HepG2 (cell line): ENCODE measurements at regions not wholly inside any gene's neighbourhood (a gene's known extent, or its start where the extent isn't known, plus 50 kb on each side); places are given as distances from the start of the nearest gene placed in this dataset.

ENCODE experiments used
- AHR ChIP-seq: IDR thresholded peaks from 2 replicates; pipeline ENCODE4 v1.6.1; 2018; ENCODE audit warnings: missing genetic modification reagents, missing compliant biosample characterization
- ATM ChIP-seq: fragments of 450-650 bp; IDR thresholded peaks from 2 replicates; pipeline ENCODE4 v1.7.1; 2017; ENCODE audit warnings: mild to moderate bottlenecking, borderline replicate concordance
- BORCS8-MEF2B ChIP-seq: sonication (generic); formaldehyde crosslinking; IDR thresholded peaks from 2 replicates; pipeline ENCODE4 v1.8.0; 2022; ENCODE audit warnings: mild to moderate bottlenecking, missing genetic modification reagents
- EP300 ChIP-seq, 3 experiments: sonication (generic) in 1 of 3; formaldehyde crosslinking in 1 of 3; IDR thresholded peaks; 2 replicates each; pipeline versions ENCODE4 v1.5.1 to v1.6.1; 2011 to 2020; ENCODE audit warnings: low read depth in 2 of 3, low read length in 2 of 3, borderline replicate concordance in 1 of 3, improper control_type of control experiment in 1 of 3, mild to moderate bottlenecking in 1 of 3, missing genetic modification reagents in 1 of 3, moderate library complexity in 1 of 3
- ETV6 ChIP-seq: sonication (generic); formaldehyde crosslinking; conservative IDR thresholded peaks from 2 replicates; pipeline ENCODE4 v1.4.0; 2020; ENCODE audit warnings: missing genetic modification reagents
- EZH2 ChIP-seq: conservative IDR thresholded peaks from 2 replicates; pipeline ENCODE4 v1.6.1; 2012; ENCODE audit warnings: mild to moderate bottlenecking, low read depth, low read length, moderate library complexity
- JUN ChIP-seq: sonication (generic); formaldehyde crosslinking; IDR thresholded peaks from 2 replicates; pipeline ENCODE4 v1.4.0; 2020; ENCODE audit warnings: mild to moderate bottlenecking, missing genetic modification reagents
- NFYB ChIP-seq: sonication (generic); formaldehyde crosslinking; IDR thresholded peaks from 2 replicates; pipeline ENCODE4 v1.4.0; 2020; ENCODE audit warnings: missing genetic modification reagents
- TBP ChIP-seq: sonication (generic); formaldehyde crosslinking; IDR thresholded peaks from 2 replicates; pipeline ENCODE4 v1.5.0; 2020; ENCODE audit warnings: missing genetic modification reagents
- YEATS2 ChIP-seq: sonication (generic); formaldehyde crosslinking; IDR thresholded peaks from 2 replicates; pipeline ENCODE4 v1.4.0; 2020; ENCODE audit warnings: missing genetic modification reagents, borderline replicate concordance
- ZFX ChIP-seq: sonication (generic); formaldehyde crosslinking; IDR thresholded peaks from 2 replicates; pipeline ENCODE4 v1.4.0; 2020; ENCODE audit warnings: mild to moderate bottlenecking, low read depth, missing genetic modification reagents, moderate library complexity
- ZNF296 ChIP-seq: sonication (generic); formaldehyde crosslinking; conservative IDR thresholded peaks from 2 replicates; pipeline ENCODE4 v1.5.0; 2020; ENCODE audit warnings: mild to moderate bottlenecking, missing genetic modification reagents
- TF ChIP-seq, protein P1 (sequence below): sonication (generic); formaldehyde crosslinking; IDR thresholded peaks from 2 replicates; pipeline ENCODE4 v1.5.0; 2020; ENCODE audit warnings: mild to moderate bottlenecking, missing genetic modification reagents, moderate library complexity
- TF ChIP-seq, protein P2 (sequence below): IDR thresholded peaks from 2 replicates; pipeline ENCODE4 v1.6.1; 2016

DNA sequence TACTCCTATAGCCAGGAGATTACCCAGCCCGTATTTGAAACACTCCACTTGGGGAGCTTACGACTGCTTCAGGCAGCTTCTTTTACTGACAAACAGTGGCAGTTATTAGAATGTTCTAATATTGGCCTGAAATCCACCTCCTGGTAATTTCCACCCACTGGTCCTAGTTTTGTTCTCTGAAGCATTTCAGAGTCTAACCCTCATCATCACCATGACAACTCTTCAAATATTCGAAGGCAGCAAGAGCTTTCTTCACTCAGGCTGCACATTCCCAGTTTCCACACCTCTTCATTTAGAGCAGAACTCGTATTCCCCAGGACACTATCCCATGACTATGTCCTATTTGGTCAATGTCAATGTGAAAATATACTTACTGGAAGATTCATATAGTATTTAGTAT is 325.6 kb downstream of the UBE3D start:
- no peak for TF ChIP-seq EZH2
- TF ChIP-seq TBP (CRISPR knock-in tag), result no peak
- TF ChIP-seq, protein P1, sequence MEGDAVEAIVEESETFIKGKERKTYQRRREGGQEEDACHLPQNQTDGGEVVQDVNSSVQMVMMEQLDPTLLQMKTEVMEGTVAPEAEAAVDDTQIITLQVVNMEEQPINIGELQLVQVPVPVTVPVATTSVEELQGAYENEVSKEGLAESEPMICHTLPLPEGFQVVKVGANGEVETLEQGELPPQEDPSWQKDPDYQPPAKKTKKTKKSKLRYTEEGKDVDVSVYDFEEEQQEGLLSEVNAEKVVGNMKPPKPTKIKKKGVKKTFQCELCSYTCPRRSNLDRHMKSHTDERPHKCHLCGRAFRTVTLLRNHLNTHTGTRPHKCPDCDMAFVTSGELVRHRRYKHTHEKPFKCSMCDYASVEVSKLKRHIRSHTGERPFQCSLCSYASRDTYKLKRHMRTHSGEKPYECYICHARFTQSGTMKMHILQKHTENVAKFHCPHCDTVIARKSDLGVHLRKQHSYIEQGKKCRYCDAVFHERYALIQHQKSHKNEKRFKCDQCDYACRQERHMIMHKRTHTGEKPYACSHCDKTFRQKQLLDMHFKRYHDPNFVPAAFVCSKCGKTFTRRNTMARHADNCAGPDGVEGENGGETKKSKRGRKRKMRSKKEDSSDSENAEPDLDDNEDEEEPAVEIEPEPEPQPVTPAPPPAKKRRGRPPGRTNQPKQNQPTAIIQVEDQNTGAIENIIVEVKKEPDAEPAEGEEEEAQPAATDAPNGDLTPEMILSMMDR (CRISPR knock-in tag), result no peak
- TF ChIP-seq EP300 (IDR thresholded peaks at IDR 0.05; ENCODE audit: low read depth in 2 of 2, low read length in 2 of 2), result no peak
- TF ChIP-seq EP300 (CRISPR knock-in tag; IDR thresholded peaks at IDR 0.05; ENCODE audit: borderline replicate concordance), result no peak
- no peak for TF ChIP-seq ZFX (CRISPR knock-in tag)
- no peak for TF ChIP-seq ZNF296 (CRISPR knock-in tag)
- TF ChIP-seq YEATS2 (CRISPR knock-in tag), result no peak
- no peak for TF ChIP-seq BORCS8-MEF2B (CRISPR knock-in tag)
- TF ChIP-seq ATM, result no peak
- TF ChIP-seq JUN (CRISPR knock-in tag), result no peak
- TF ChIP-seq NFYB (CRISPR knock-in tag), result no peak
- TF ChIP-seq, protein P2, sequence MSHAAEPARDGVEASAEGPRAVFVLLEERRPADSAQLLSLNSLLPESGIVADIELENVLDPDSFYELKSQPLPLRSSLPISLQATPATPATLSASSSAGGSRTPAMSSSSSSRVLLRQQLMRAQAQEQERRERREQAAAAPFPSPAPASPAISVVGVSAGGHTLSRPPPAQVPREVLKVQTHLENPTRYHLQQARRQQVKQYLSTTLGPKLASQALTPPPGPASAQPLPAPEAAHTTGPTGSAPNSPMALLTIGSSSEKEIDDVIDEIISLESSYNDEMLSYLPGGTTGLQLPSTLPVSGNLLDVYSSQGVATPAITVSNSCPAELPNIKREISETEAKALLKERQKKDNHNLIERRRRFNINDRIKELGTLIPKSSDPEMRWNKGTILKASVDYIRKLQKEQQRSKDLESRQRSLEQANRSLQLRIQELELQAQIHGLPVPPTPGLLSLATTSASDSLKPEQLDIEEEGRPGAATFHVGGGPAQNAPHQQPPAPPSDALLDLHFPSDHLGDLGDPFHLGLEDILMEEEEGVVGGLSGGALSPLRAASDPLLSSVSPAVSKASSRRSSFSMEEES (CRISPR knock-in tag), result no peak
- no peak for TF ChIP-seq ETV6 (CRISPR knock-in tag)
- TF ChIP-seq AHR (CRISPR knock-in tag), result no peak
